Fibroblast of mammary gland (primary cell): ENCODE measurements at regions not wholly inside any gene's neighbourhood (a gene's known extent, or its start where the extent isn't known, plus 50 kb on each side); places are given as distances from the start of the nearest gene placed in this dataset.
"Not testable (repeated sequence)": the region's sequence is repeated elsewhere in the genome, so short reads cannot be mapped to it uniquely, and the experiment has no call there.

Experiments used
- DNase-seq: peaks from one replicate; pipeline ENCODE4 v3.0.0-alpha.2; 2010; ENCODE audit warnings: low read depth
- H3K4me3 ChIP-seq: 2 replicates; pipeline ENCODE4 v1.5.1; 2011; ENCODE audit warnings: low read depth, mild to moderate bottlenecking, low read length, moderate library complexity; ENCODE audit not compliant: control insufficient read depth
- CTCF ChIP-seq: conservative IDR thresholded peaks from 2 replicates; pipeline ENCODE4 v1.5.1; 2011; ENCODE audit warnings: low read depth, low read length, inconsistent platforms; ENCODE audit not compliant: control insufficient read depth, insufficient read depth

- TF ChIP-seq CTCF = no peak
- DNase-seq = no peak
- no peak overlapping the region for H3K4me3 ChIP-seq
These were observed 895.5 kb upstream of the EPHA5 start for GRCh38 chr4:66565801-66566200.

- no peak overlapping the region for H3K4me3 ChIP-seq
- DNase-seq = no peak
These were observed 894.8 kb upstream of the EPHA5 start for GRCh38 chr4:66564901-66565651.

GRCh38 chr4:66562276-66562806, 892.1 kb upstream of the EPHA5 start:
- no peak overlapping the region for H3K4me3 ChIP-seq
- TF ChIP-seq CTCF = no peak
- no peak for DNase-seq

More at GRCh38 chr4:66564901-66565651, 894.8 kb upstream of the EPHA5 start:
- TF ChIP-seq CTCF = no peak

- not testable (repeated sequence) for H3K4me3 ChIP-seq, DNase-seq
These were observed 891.3 kb upstream of the EPHA5 start for GRCh38 chr4:66561465-66562053.

GRCh38 chr4:66558651-66559050, 888.4 kb upstream of the EPHA5 start:
- H3K4me3 ChIP-seq = no peak overlapping the region
- no peak for DNase-seq
- TF ChIP-seq CTCF = no peak

- H3K4me3 ChIP-seq = no peak overlapping the region
- DNase-seq = no peak
- no peak for TF ChIP-seq CTCF
These were observed 886.5 kb upstream of the EPHA5 start for GRCh38 chr4:66556651-66557278.

GRCh38 chr4:66555301-66555700, 885.0 kb upstream of the EPHA5 start:
- H3K4me3 ChIP-seq = no peak overlapping the region
- TF ChIP-seq CTCF = no peak
- DNase-seq = no peak
